DMS53 treated with DMSO at 0.1 percent for 48 hours (cell line): ENCODE measurements at regions not wholly inside any gene's neighbourhood (a gene's known extent, or its start where the extent isn't known, plus 50 kb on each side); places are given as distances from the start of the nearest gene placed in this dataset.
A peak's percentile ranks its signal among the peaks of the same experiment; 100 is the strongest.
"Not testable (repeated sequence)": the region's sequence is repeated elsewhere in the genome, so short reads cannot be mapped to it uniquely, and the experiment has no call there.

ENCODE experiments used
- DNase-seq: peaks from one replicate; lab custom pipeline; 2025; ENCODE audit not compliant: unreplicated experiment; lab: John Stamatoyannopoulos, UW

GRCh38 chr11:45000918-45001317 is 50.2 kb upstream of the TP53I11 start:
- no peak for DNase-seq

- DNase-seq, result no peak
Observed at GRCh38 chr11:45001466-45002165, 50.9 kb upstream of the TP53I11 start.

GRCh38 chr11:45005106-45005505 is 54.4 kb upstream of the TP53I11 start:
- no peak for DNase-seq

- DNase-seq, result no peak
Observed at GRCh38 chr11:45007011-45007410, 56.3 kb upstream of the TP53I11 start.

GRCh38 chr11:45015983-45016382 is 65.3 kb upstream of the TP53I11 start:
- not testable (repeated sequence) for DNase-seq

- DNase-seq, result not testable (repeated sequence)
Observed at GRCh38 chr11:45016446-45016845, 65.8 kb upstream of the TP53I11 start.

GRCh38 chr11:45017329-45017728 is 66.6 kb upstream of the TP53I11 start:
- DNase-seq, result no peak

GRCh38 chr11:45021001-45021400 is 70.3 kb upstream of the TP53I11 start:
- no peak for DNase-seq

GRCh38 chr11:45021692-45022141 is 71.0 kb upstream of the TP53I11 start:
- no peak for DNase-seq

GRCh38 chr11:45022294-45023064 is 71.8 kb upstream of the TP53I11 start:
- DNase-seq, result no peak

- DNase-seq, result no peak
Observed at GRCh38 chr11:45023065-45023365, 72.3 kb upstream of the TP53I11 start.

GRCh38 chr11:45024316-45024715 is 73.6 kb upstream of the TP53I11 start:
- no peak for DNase-seq

GRCh38 chr11:45024846-45025588 is 74.3 kb upstream of the TP53I11 start:
- no peak for DNase-seq

GRCh38 chr11:45025716-45026492 is 75.2 kb upstream of the TP53I11 start:
- peak; percentile 1 for DNase-seq

GRCh38 chr11:45026835-45027234 is 76.2 kb upstream of the TP53I11 start:
- no peak for DNase-seq

- no peak for DNase-seq
Observed at GRCh38 chr11:45027312-45027711, 76.6 kb upstream of the TP53I11 start.

GRCh38 chr11:45028911-45029682 is 78.4 kb upstream of the TP53I11 start:
- DNase-seq, result no peak

- DNase-seq, result no peak
Observed at GRCh38 chr11:45030778-45031177, 80.1 kb upstream of the TP53I11 start.

- no peak for DNase-seq
Observed at GRCh38 chr11:45031912-45032519, 81.3 kb upstream of the TP53I11 start.

GRCh38 chr11:45035413-45035812 is 84.7 kb upstream of the TP53I11 start:
- DNase-seq, result no peak
